Trophoblast cell (in vitro differentiated cells and primary cell): ENCODE measurements at regions not wholly inside any gene's neighbourhood (a gene's known extent, or its start where the extent isn't known, plus 50 kb on each side); places are given as distances from the start of the nearest gene placed in this dataset.
"Not testable (repeated sequence)": the region's sequence is repeated elsewhere in the genome, so short reads cannot be mapped to it uniquely, and the experiment has no call there.

ENCODE experiments used
- DNase-seq, 2 donors: peaks; one replicate each; pipeline ENCODE4 v3.0.0-alpha.2; 2016
- H2AFZ ChIP-seq: 2 replicates; pipeline ENCODE4 v1.6.1; 2013; ENCODE audit warnings: low read length, moderate library complexity, mild to moderate bottlenecking; ENCODE audit not compliant: insufficient read depth, poor library complexity
- H2AK5ac ChIP-seq: 2 replicates; pipeline ENCODE4 v1.6.1; 2013; ENCODE audit warnings: mild to moderate bottlenecking, low read length
- H2BK120ac ChIP-seq: 2 replicates; pipeline ENCODE4 v1.6.1; 2013; ENCODE audit warnings: low read length, mild to moderate bottlenecking, moderate library complexity; ENCODE audit not compliant: insufficient read depth, poor library complexity
- H2BK12ac ChIP-seq: 2 replicates; pipeline ENCODE4 v1.6.1; 2013; ENCODE audit warnings: mild to moderate bottlenecking, low read length, moderate library complexity
- H2BK5ac ChIP-seq: 2 replicates; pipeline ENCODE4 v1.6.1; 2013; ENCODE audit warnings: low read length, low read depth, moderate library complexity, mild to moderate bottlenecking; ENCODE audit not compliant: poor library complexity
- H3K14ac ChIP-seq: 2 replicates; pipeline ENCODE4 v1.6.1; 2013; ENCODE audit warnings: mild to moderate bottlenecking, low read length
- H3K18ac ChIP-seq: 2 replicates; pipeline ENCODE4 v1.6.1; 2013; ENCODE audit warnings: mild to moderate bottlenecking, low read length
- H3K23ac ChIP-seq: 2 replicates; pipeline ENCODE4 v1.6.1; 2013; ENCODE audit warnings: low read length
- H3K27ac ChIP-seq: 2 replicates; pipeline ENCODE4 v1.5.1; 2013; ENCODE audit warnings: low read depth, mild to moderate bottlenecking, inconsistent platforms, low read length, moderate library complexity
- H3K27me3 ChIP-seq: 2 replicates; pipeline ENCODE4 v1.6.1; 2013; ENCODE audit warnings: inconsistent platforms, mild to moderate bottlenecking, low read length, moderate library complexity; ENCODE audit not compliant: insufficient read depth
- H3K36me3 ChIP-seq, 2 experiments: 1 replicate in 1 of 2; 2 replicates in 1 of 2; pipeline ENCODE4 v1.6.1; 2013; ENCODE audit warnings: low read length in 2 of 2, mild to moderate bottlenecking in 2 of 2, moderate library complexity in 1 of 2; ENCODE audit not compliant: insufficient read depth in 2 of 2, control insufficient read depth in 1 of 2
- H3K4ac ChIP-seq: 2 replicates; pipeline ENCODE4 v1.6.1; 2013; ENCODE audit warnings: low read depth, mild to moderate bottlenecking, low read length, moderate library complexity
- H3K4me1 ChIP-seq, 2 experiments: 1 replicate in 1 of 2; 2 replicates in 1 of 2; pipeline ENCODE4 v1.6.1; 2013; ENCODE audit warnings: low read length in 2 of 2, mild to moderate bottlenecking in 2 of 2, moderate library complexity in 1 of 2; ENCODE audit not compliant: insufficient read depth in 2 of 2, control insufficient read depth in 1 of 2
- H3K4me2 ChIP-seq: 2 replicates; pipeline ENCODE4 v1.6.1; 2013; ENCODE audit warnings: inconsistent platforms, mild to moderate bottlenecking, low read length, moderate library complexity
- H3K4me3 ChIP-seq: 2 replicates; pipeline ENCODE4 v1.5.1; 2013; ENCODE audit warnings: mild to moderate bottlenecking, low read depth, low read length, inconsistent platforms
- H3K79me1 ChIP-seq: one replicate; pipeline ENCODE4 v1.6.1; 2013; ENCODE audit warnings: low read length
- H3K79me2 ChIP-seq: 2 replicates; pipeline ENCODE4 v1.6.1; 2013; ENCODE audit warnings: low read length, mild to moderate bottlenecking; ENCODE audit not compliant: control insufficient read depth, insufficient read depth, poor library complexity
- H3K9ac ChIP-seq: 2 replicates; pipeline ENCODE4 v1.6.1; 2013; ENCODE audit warnings: mild to moderate bottlenecking, low read length
- H3K9me3 ChIP-seq: 2 replicates; pipeline ENCODE4 v1.6.1; 2013; ENCODE audit warnings: low read depth, mild to moderate bottlenecking, control low read depth, inconsistent platforms, low read length; ENCODE audit not compliant: insufficient read depth
- H4K12ac ChIP-seq: 2 replicates; pipeline ENCODE4 v1.6.1; 2013; ENCODE audit warnings: low read depth, mild to moderate bottlenecking, low read length, moderate library complexity
- H4K8ac ChIP-seq: 2 replicates; pipeline ENCODE4 v1.6.1; 2013; ENCODE audit warnings: low read depth, mild to moderate bottlenecking, low read length, moderate library complexity
- H4K91ac ChIP-seq: one replicate; pipeline ENCODE4 v1.6.1; 2013; ENCODE audit warnings: low read depth, mild to moderate bottlenecking, low read length, moderate library complexity
- WGBS: extraction: QIAGEN DNeasy Blood & Tissue Kit; methylation state at CpG from one replicate; pipeline ENCODE4 v1.1.7; 2013; ENCODE audit warnings: missing lambda C conversion rate; ENCODE audit not compliant: insufficient read length, insufficient coverage; ENCODE audit errors: extremely low coverage; 5-methylcytosine and 5-hydroxymethylcytosine counted together

- no peak overlapping the region for H3K4ac ChIP-seq
- H3K27ac ChIP-seq = no peak overlapping the region
- H4K91ac ChIP-seq = no peak overlapping the region
- H3K79me1 ChIP-seq = no peaks in the 10 kb centered on the region
- no peaks in the 10 kb centered on the region for H3K79me2 ChIP-seq
- no peaks in the 10 kb centered on the region for H3K36me3 ChIP-seq
- H3K4me3 ChIP-seq = no peak overlapping the region
- no peak overlapping the region for H3K23ac ChIP-seq
- H2BK120ac ChIP-seq = no peak overlapping the region
- no peak overlapping the region for H4K8ac ChIP-seq
- no peak overlapping the region for H3K14ac ChIP-seq
- no peaks in the 10 kb centered on the region for H3K9me3 ChIP-seq
- no peak overlapping the region for H4K12ac ChIP-seq
- DNase-seq = no peak
- H3K9ac ChIP-seq = no peak overlapping the region
- no peak overlapping the region for H3K18ac ChIP-seq
- no CpG with 5 or more reads among the region's 4 CpGs for WGBS
- no peaks in the 10 kb centered on the region for H3K27me3 ChIP-seq
- no peak overlapping the region for H2BK12ac ChIP-seq
- no peak overlapping the region for H2AFZ ChIP-seq
- no peak overlapping the region for H2BK5ac ChIP-seq
- no peak overlapping the region for H2AK5ac ChIP-seq
- H3K4me1 ChIP-seq = no peaks in the 10 kb centered on the region
- H3K4me2 ChIP-seq = no peak overlapping the region
Measured at GRCh38 chr4:151583157-151583914, 174.4 kb downstream of the FHIP1A start.

GRCh38 chr4:151584101-151584500 is 175.1 kb downstream of the FHIP1A start:
- no peak overlapping the region for H3K4me2 ChIP-seq
- no peak overlapping the region for H3K23ac ChIP-seq
- no peak overlapping the region for H3K4me3 ChIP-seq
- no peaks in the 10 kb centered on the region for H3K9me3 ChIP-seq
- H4K8ac ChIP-seq = no peak overlapping the region
- no peak overlapping the region for H4K12ac ChIP-seq
- H3K27ac ChIP-seq = no peak overlapping the region
- no peak overlapping the region for H2AFZ ChIP-seq
- no peaks in the 10 kb centered on the region for H3K79me1 ChIP-seq
- DNase-seq = peak in 1 of 2 donors; percentile 64
- H3K14ac ChIP-seq = no peak overlapping the region
- H3K9ac ChIP-seq = no peak overlapping the region
- no peaks in the 10 kb centered on the region for H3K79me2 ChIP-seq
- H3K4ac ChIP-seq = no peak overlapping the region
- H3K27me3 ChIP-seq = no peaks in the 10 kb centered on the region
- H3K36me3 ChIP-seq = no peaks in the 10 kb centered on the region
- no peak overlapping the region for H2AK5ac ChIP-seq
- H4K91ac ChIP-seq = no peak overlapping the region
- H3K18ac ChIP-seq = no peak overlapping the region
- H2BK12ac ChIP-seq = no peak overlapping the region
- H2BK120ac ChIP-seq = no peak overlapping the region
- no peak overlapping the region for H2BK5ac ChIP-seq
- H3K4me1 ChIP-seq = no peaks in the 10 kb centered on the region

- not testable (repeated sequence) for H2AFZ ChIP-seq, H3K9me3 ChIP-seq, H3K4me2 ChIP-seq, DNase-seq, H4K91ac ChIP-seq, H2BK12ac ChIP-seq, H3K4me1 ChIP-seq, H4K8ac ChIP-seq, H3K4ac ChIP-seq, H3K27me3 ChIP-seq, H2BK5ac ChIP-seq, H3K9ac ChIP-seq, H2AK5ac ChIP-seq, H4K12ac ChIP-seq, H3K4me3 ChIP-seq, H3K79me1 ChIP-seq, H2BK120ac ChIP-seq, H3K27ac ChIP-seq, H3K14ac ChIP-seq, H3K18ac ChIP-seq, H3K79me2 ChIP-seq, H3K23ac ChIP-seq, H3K36me3 ChIP-seq
- no CpG with 5 or more reads among the region's 1 CpG for whole genome bisulfite sequencing
Measured at GRCh38 chr4:151595629-151596028, 165.2 kb downstream of the GATB start.

- not testable (repeated sequence) for H3K4me2 ChIP-seq, H3K27me3 ChIP-seq, H2AK5ac ChIP-seq, H3K36me3 ChIP-seq, H2BK120ac ChIP-seq, H3K9me3 ChIP-seq, H2BK5ac ChIP-seq, H3K23ac ChIP-seq, H3K9ac ChIP-seq, H3K27ac ChIP-seq, H3K79me2 ChIP-seq, H3K79me1 ChIP-seq, H3K14ac ChIP-seq, H4K12ac ChIP-seq, H3K4me3 ChIP-seq, H3K18ac ChIP-seq, H4K8ac ChIP-seq, H3K4me1 ChIP-seq, H4K91ac ChIP-seq, H3K4ac ChIP-seq, DNase-seq, H2BK12ac ChIP-seq, H2AFZ ChIP-seq
- no CpG with 5 or more reads among the region's 8 CpGs for WGBS
Measured at GRCh38 chr4:151597691-151598090, 163.1 kb downstream of the GATB start.
